ENCODE measurements at regions not wholly inside any gene's neighbourhood (a gene's known extent, or its start where the extent isn't known, plus 50 kb on each side); places are given as distances from the start of the nearest gene placed in this dataset.
A peak's percentile ranks its signal among the peaks of the same experiment; 100 is the strongest.

DNA sequence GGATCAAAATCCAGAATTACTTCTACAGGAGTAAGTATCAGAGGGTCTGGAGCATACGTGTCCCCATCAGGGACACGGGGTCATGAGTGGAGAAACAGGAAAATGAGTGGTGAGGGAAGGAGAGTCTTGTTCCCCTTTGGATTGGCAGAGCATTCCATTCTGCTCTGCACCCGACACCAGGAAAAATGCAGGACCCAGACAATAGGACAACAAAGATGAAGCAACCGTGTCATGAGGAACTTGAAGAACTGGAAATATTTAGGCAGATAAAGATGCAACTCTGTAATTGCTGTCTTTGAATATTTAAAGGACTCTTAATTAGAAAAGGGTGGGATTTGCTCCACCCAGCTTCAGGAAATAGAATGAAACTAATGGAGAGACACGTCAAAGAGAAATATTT is 89.0 kb upstream of the BLID start:
- H3K4me3 ChIP-seq (ENCODE audit: low read depth, low read length): no peak overlapping the region
- TF ChIP-seq, protein P1, sequence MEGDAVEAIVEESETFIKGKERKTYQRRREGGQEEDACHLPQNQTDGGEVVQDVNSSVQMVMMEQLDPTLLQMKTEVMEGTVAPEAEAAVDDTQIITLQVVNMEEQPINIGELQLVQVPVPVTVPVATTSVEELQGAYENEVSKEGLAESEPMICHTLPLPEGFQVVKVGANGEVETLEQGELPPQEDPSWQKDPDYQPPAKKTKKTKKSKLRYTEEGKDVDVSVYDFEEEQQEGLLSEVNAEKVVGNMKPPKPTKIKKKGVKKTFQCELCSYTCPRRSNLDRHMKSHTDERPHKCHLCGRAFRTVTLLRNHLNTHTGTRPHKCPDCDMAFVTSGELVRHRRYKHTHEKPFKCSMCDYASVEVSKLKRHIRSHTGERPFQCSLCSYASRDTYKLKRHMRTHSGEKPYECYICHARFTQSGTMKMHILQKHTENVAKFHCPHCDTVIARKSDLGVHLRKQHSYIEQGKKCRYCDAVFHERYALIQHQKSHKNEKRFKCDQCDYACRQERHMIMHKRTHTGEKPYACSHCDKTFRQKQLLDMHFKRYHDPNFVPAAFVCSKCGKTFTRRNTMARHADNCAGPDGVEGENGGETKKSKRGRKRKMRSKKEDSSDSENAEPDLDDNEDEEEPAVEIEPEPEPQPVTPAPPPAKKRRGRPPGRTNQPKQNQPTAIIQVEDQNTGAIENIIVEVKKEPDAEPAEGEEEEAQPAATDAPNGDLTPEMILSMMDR (IDR thresholded peaks at IDR 0.05; ENCODE audit: control insufficient read depth, extremely low read depth, insufficient read depth): no peak
- DNase-seq (ENCODE audit: low read depth): no peak

- TF ChIP-seq, protein P1 (IDR thresholded peaks at IDR 0.05; ENCODE audit: control insufficient read depth, extremely low read depth, insufficient read depth): no peak
- DNase-seq (ENCODE audit: low read depth): no peak
- H3K4me3 ChIP-seq (ENCODE audit: low read depth, low read length): no peak overlapping the region
Observed at GRCh38 chr11:122204206-122204605, 88.2 kb upstream of the BLID start.

DNA sequence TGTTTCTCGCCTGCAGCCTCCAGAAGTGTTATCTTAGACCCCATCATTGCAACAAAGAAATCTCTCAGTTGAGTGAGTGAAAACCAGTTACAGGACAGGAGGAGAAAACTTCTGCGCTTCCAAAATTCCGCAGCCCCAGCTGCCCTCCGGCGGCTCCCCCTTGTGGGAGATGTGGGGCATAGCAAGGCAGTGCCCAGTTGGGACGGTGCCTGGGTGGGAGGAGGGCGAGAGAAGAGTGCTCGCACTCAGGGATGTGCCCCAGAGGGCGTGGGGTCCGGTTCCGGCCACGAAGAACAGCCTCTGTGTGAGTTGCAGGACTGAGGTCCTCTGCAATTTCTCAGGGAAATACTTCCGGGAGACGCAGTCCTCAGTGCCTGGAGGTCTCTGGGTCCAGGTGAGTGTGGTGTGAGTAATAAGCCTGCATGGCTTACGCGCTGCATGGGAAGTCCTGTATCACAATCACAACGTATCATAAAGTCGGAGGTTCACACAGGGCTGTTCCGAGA is 87.0 kb upstream of the BLID start:
- H3K4me3 ChIP-seq (ENCODE audit: low read depth, low read length): no peak overlapping the region
- no peak for DNase-seq (ENCODE audit: low read depth)
- TF ChIP-seq, protein P1 (IDR thresholded peaks at IDR 0.05; ENCODE audit: control insufficient read depth, extremely low read depth, insufficient read depth): peak; percentile 94

- no peak for DNase-seq (ENCODE audit: low read depth)
- TF ChIP-seq, protein P1 (IDR thresholded peaks at IDR 0.05; ENCODE audit: control insufficient read depth, extremely low read depth, insufficient read depth): no peak
- no peak overlapping the region for H3K4me3 ChIP-seq (ENCODE audit: low read depth, low read length)
Observed at GRCh38 chr11:122202161-122202950, 86.3 kb upstream of the BLID start.

- TF ChIP-seq, protein P1 (IDR thresholded peaks at IDR 0.05; ENCODE audit: control insufficient read depth, extremely low read depth, insufficient read depth): no peak
- no peak overlapping the region for H3K4me3 ChIP-seq (ENCODE audit: low read depth, low read length)
- DNase-seq (ENCODE audit: low read depth): no peak
Observed at GRCh38 chr11:122201106-122201505, 85.1 kb upstream of the BLID start.

GRCh38 chr11:122199661-122200060 is 83.6 kb upstream of the BLID start:
- DNase-seq (ENCODE audit: low read depth): no peak
- TF ChIP-seq, protein P1 (IDR thresholded peaks at IDR 0.05; ENCODE audit: control insufficient read depth, extremely low read depth, insufficient read depth): no peak
- no peak overlapping the region for H3K4me3 ChIP-seq (ENCODE audit: low read depth, low read length)
